HepG2 (cell line): ENCODE measurements at regions not wholly inside any gene's neighbourhood (a gene's known extent, or its start where the extent isn't known, plus 50 kb on each side); places are given as distances from the start of the nearest gene placed in this dataset.

ENCODE experiments used
- ATAC-seq: fragments of 200-7000 bp; cut with Tn5 transposase; 3 replicates; pipeline ENCODE4 v1.9.1; 2020; ENCODE audit warnings: mild to moderate bottlenecking, moderate library complexity
- BruUV-seq: library from RNA; stranded (reverse); fragments of 400-500 nt; replicated peaks from 2 replicates; lab custom pipeline; 2021; lab: Mats Ljungman, UMichigan
- CTCF ChIA-PET: fragments of 300-600 bp; formaldehyde crosslinking; extraction: SDS; loops from one replicate; lab custom pipeline; 2021; ENCODE audit warnings: low total read pairs, inconsistent platforms, low intra/inter-chr PET ratio; lab: Yijun Ruan, JAX
- POLR2A ChIA-PET: fragments of 350-600 bp; sonication (Branson Sonifier 250); formaldehyde crosslinking; loops from one replicate; lab custom pipeline; 2020; ENCODE audit warnings: antibody characterized with exemption, inconsistent platforms; lab: Yijun Ruan, JAX
- DNase-seq: peaks from one replicate; pipeline ENCODE4 v3.0.0-alpha.2; 2015; ENCODE audit warnings: low spot score
- FAIRE-seq: peaks from 3 replicates; lab custom pipeline; 2011; peaks lifted over from hg19 to GRCh38; lab: Jason Lieb, UNC
- H2AFZ ChIP-seq: one replicate; pipeline ENCODE4 v1.6.1; 2011; ENCODE audit warnings: low read length, inconsistent platforms
- H3K27ac ChIP-seq: fragments of 300-600 bp; 3 replicates; pipeline ENCODE4 v1.8.0; 2011; ENCODE audit warnings: mixed run types, mild to moderate bottlenecking, mixed read lengths, low read length, inconsistent platforms; ENCODE audit not compliant: insufficient read depth; ENCODE audit errors: extremely low read length
- H3K27me3 ChIP-seq, 2 experiments: fragments of 200-600 bp in 1 of 2; 2 replicates in 1 of 2; 3 replicates in 1 of 2; pipeline versions ENCODE4 v1.6.0 to v1.8.0; 2011; ENCODE audit warnings: low read length in 2 of 2, mild to moderate bottlenecking in 2 of 2, moderate library complexity in 2 of 2, inconsistent platforms in 1 of 2; ENCODE audit not compliant: insufficient read depth in 2 of 2, control insufficient read depth in 1 of 2
- H3K36me3 ChIP-seq, 2 experiments: fragments of 200-600 bp in 1 of 2; replicated peaks in 1 of 2; 2 replicates in 1 of 2; 3 replicates in 1 of 2; pipeline versions ENCODE4 v1.5.1 to v1.8.0; 2011; ENCODE audit warnings: low read length in 2 of 2, inconsistent platforms in 1 of 2; ENCODE audit not compliant: insufficient read depth in 2 of 2, control insufficient read depth in 1 of 2
- H3K4me1 ChIP-seq: 2 replicates; pipeline ENCODE4 v1.5.1; 2012; ENCODE audit warnings: low read length, inconsistent platforms; ENCODE audit not compliant: insufficient read depth
- H3K4me2 ChIP-seq: 2 replicates; pipeline ENCODE4 v1.6.0; 2011; ENCODE audit warnings: low read depth, low read length, inconsistent platforms
- H3K4me3 ChIP-seq, 3 experiments: fragments of 200-600 bp in 1 of 3; sonication (generic), shearing (Covaris generic) in 1 of 3; replicated peaks in 1 of 3; 2 replicates each; pipeline ENCODE4 v1.5.1; 2011 to 2016; ENCODE audit warnings: low read length in 3 of 3, inconsistent platforms in 2 of 3, low read depth in 2 of 3, mild to moderate bottlenecking in 2 of 3, control low read depth in 1 of 3, mixed read lengths in 1 of 3; ENCODE audit not compliant: insufficient read depth in 1 of 3
- H3K79me2 ChIP-seq: one replicate; pipeline ENCODE4 v1.6.1; 2011; ENCODE audit warnings: low read length, inconsistent platforms; ENCODE audit not compliant: insufficient read depth
- H3K9ac ChIP-seq: 2 replicates; pipeline ENCODE4 v1.6.0; 2011; ENCODE audit warnings: mild to moderate bottlenecking, low read depth, low read length, inconsistent platforms; ENCODE audit not compliant: insufficient read depth
- H3K9me3 ChIP-seq: 2 replicates; pipeline ENCODE4 v1.5.1; 2012; ENCODE audit warnings: mild to moderate bottlenecking, low read length
- H4K20me1 ChIP-seq: 2 replicates; pipeline ENCODE4 v1.6.0; 2011; ENCODE audit warnings: inconsistent platforms, mild to moderate bottlenecking, low read length, moderate library complexity; ENCODE audit not compliant: insufficient read depth
- ARNTL ChIP-seq: sonication (generic); formaldehyde crosslinking; IDR thresholded peaks from 2 replicates; pipeline ENCODE4 v1.4.0; 2020; ENCODE audit warnings: mild to moderate bottlenecking, missing genetic modification reagents
- BORCS8-MEF2B ChIP-seq: sonication (generic); formaldehyde crosslinking; IDR thresholded peaks from 2 replicates; pipeline ENCODE4 v1.8.0; 2022; ENCODE audit warnings: mild to moderate bottlenecking, missing genetic modification reagents
- CCDC6 ChIP-seq: sonication (generic); formaldehyde crosslinking; IDR thresholded peaks from 2 replicates; pipeline ENCODE4 v1.8.1; 2022; ENCODE audit warnings: mild to moderate bottlenecking, missing genetic modification reagents, moderate library complexity
- IRF1 ChIP-seq: sonication (generic); formaldehyde crosslinking; IDR thresholded peaks from 2 replicates; pipeline ENCODE4 v1.4.0; 2020; ENCODE audit warnings: low read depth, mild to moderate bottlenecking, missing genetic modification reagents
- LCORL ChIP-seq, 2 experiments: fragments of 450-650 bp in 1 of 2; sonication (generic) in 1 of 2; formaldehyde crosslinking in 1 of 2; IDR thresholded peaks; 2 replicates each; pipeline versions ENCODE4 v1.5.0 to v1.6.1; 2017 to 2020; ENCODE audit warnings: antibody characterized with exemption in 1 of 2, missing genetic modification reagents in 1 of 2
- MLXIP ChIP-seq: sonication (generic); formaldehyde crosslinking; IDR thresholded peaks from 2 replicates; pipeline ENCODE4 v1.9.0; 2021; ENCODE audit warnings: missing genetic modification reagents, borderline replicate concordance
- NCOA5 ChIP-seq: sonication (generic); formaldehyde crosslinking; IDR thresholded peaks from 2 replicates; pipeline ENCODE4 v1.4.0; 2020; ENCODE audit warnings: missing genetic modification reagents
- NKX3-1 ChIP-seq: sonication (generic); formaldehyde crosslinking; IDR thresholded peaks from 2 replicates; pipeline ENCODE4 v1.5.0; 2020; ENCODE audit warnings: missing genetic modification reagents
- RARA ChIP-seq: IDR thresholded peaks from 2 replicates; pipeline ENCODE4 v1.6.1; 2016; ENCODE audit warnings: missing genetic modification reagents, missing compliant biosample characterization
- TEAD2 ChIP-seq: sonication (generic); formaldehyde crosslinking; IDR thresholded peaks from 2 replicates; pipeline ENCODE4 v1.9.0; 2021; ENCODE audit warnings: missing genetic modification reagents
- THAP9 ChIP-seq: sonication (generic); formaldehyde crosslinking; IDR thresholded peaks from 2 replicates; pipeline ENCODE4; 2020; ENCODE audit warnings: missing genetic modification reagents, mild to moderate bottlenecking, borderline replicate concordance
- WIZ ChIP-seq: sonication (generic); formaldehyde crosslinking; IDR thresholded peaks from 2 replicates; pipeline ENCODE4 v1.5.1; 2020; ENCODE audit warnings: mild to moderate bottlenecking, missing genetic modification reagents
- ZBTB43 ChIP-seq: sonication (generic); formaldehyde crosslinking; conservative IDR thresholded peaks from 2 replicates; pipeline ENCODE4 v1.4.0; 2020; ENCODE audit warnings: missing genetic modification reagents
- ZNF225 ChIP-seq: sonication (generic); formaldehyde crosslinking; IDR thresholded peaks from 2 replicates; pipeline ENCODE4 v1.4.0; 2020; ENCODE audit warnings: mild to moderate bottlenecking, missing genetic modification reagents
- ZNF260 ChIP-seq: sonication (generic); formaldehyde crosslinking; IDR thresholded peaks from 2 replicates; pipeline ENCODE4 v1.4.0; 2020; ENCODE audit warnings: missing genetic modification reagents, low read depth, mild to moderate bottlenecking, borderline replicate concordance
- ZNF615 ChIP-seq: sonication (generic); formaldehyde crosslinking; IDR thresholded peaks from 2 replicates; pipeline ENCODE4 v1.5.0; 2020; ENCODE audit warnings: mild to moderate bottlenecking, missing genetic modification reagents, borderline replicate concordance
- ZNF747 ChIP-seq: sonication (generic); formaldehyde crosslinking; IDR thresholded peaks from 2 replicates; pipeline ENCODE4 v1.8.1; 2023; ENCODE audit warnings: missing genetic modification reagents, mild to moderate bottlenecking, borderline replicate concordance
- ZNF772 ChIP-seq: sonication (generic); formaldehyde crosslinking; IDR thresholded peaks from 2 replicates; pipeline ENCODE4 v1.5.0; 2020; ENCODE audit warnings: mild to moderate bottlenecking, missing genetic modification reagents
- ZNF878 ChIP-seq: sonication (generic); formaldehyde crosslinking; IDR thresholded peaks from 2 replicates; pipeline ENCODE4 v1.8.1; 2023; ENCODE audit warnings: mild to moderate bottlenecking, missing genetic modification reagents, moderate library complexity
- WGBS: methylation state at CpG from one replicate; pipeline ENCODE4 v1.1.6; 2017; ENCODE audit warnings: low lambda C conversion rate; 5-methylcytosine and 5-hydroxymethylcytosine counted together
- in situ Hi-C: cut with HindIII; loops from 2 replicates; pipeline ENCODE4 v1.10.0; 2017; ENCODE audit warnings: low pct_unique_long_range_greater_than_20kb; ENCODE audit not compliant: extremely low pct_ligation_motif_present
- intact Hi-C: fragments of 100-400 bp; cut with micrococcal nuclease; formaldehyde crosslinking; loops from one replicate; pipeline ENCODE4 v1.10.0; 2022; ENCODE audit not compliant: unreplicated experiment

- H2AFZ ChIP-seq: no peak overlapping the region
- no peak overlapping the region for H3K9ac ChIP-seq
- H3K79me2 ChIP-seq: no peaks in the 10 kb centered on the region
- no peak overlapping the region for H3K4me3 ChIP-seq
- no peak for ATAC-seq
- no peaks in the 10 kb centered on the region for H3K27me3 ChIP-seq
- no peak for FAIRE-seq
- no peak overlapping the region for H3K4me2 ChIP-seq
- H3K36me3 ChIP-seq: no peaks in the 10 kb centered on the region
- CTCF ChIA-PET: no interaction called here
- DNase-seq: no peak
- intact Hi-C loops (no loop called here), in situ Hi-C loops (no loop called here)
- H3K27ac ChIP-seq: no peak overlapping the region
- POLR2A ChIA-PET: no interaction called here
- WGBS: 2% methylated on average over 2 of the region's 2 CpGs
- no peaks in the 10 kb centered on the region for H3K4me1 ChIP-seq
- H4K20me1 ChIP-seq: no peaks in the 10 kb centered on the region
- H3K9me3 ChIP-seq: peaks cover 84% of the 10 kb centered on the region
- no TSS peak for BruUV-seq
- TF ChIP-seq NCOA5 (CRISPR knock-in tag): no peak
- TF ChIP-seq ZNF615 (CRISPR knock-in tag): no peak
- TF ChIP-seq ZBTB43 (CRISPR knock-in tag): no peak
- no peak for TF ChIP-seq CCDC6 (CRISPR knock-in tag)
- no peak for TF ChIP-seq BORCS8-MEF2B
- no peak for TF ChIP-seq IRF1 (CRISPR knock-in tag)
- no peak for TF ChIP-seq ZNF225 (CRISPR knock-in tag)
- no peak for TF ChIP-seq ZNF772 (CRISPR knock-in tag)
- no peak for TF ChIP-seq TEAD2 (CRISPR knock-in tag)
- no peak for TF ChIP-seq ZNF747
- no peak for TF ChIP-seq WIZ (CRISPR knock-in tag)
- TF ChIP-seq RARA: no peak
- TF ChIP-seq NKX3-1 (CRISPR knock-in tag): no peak
- TF ChIP-seq ZNF260 (CRISPR knock-in tag): no peak
- no peak for TF ChIP-seq LCORL (IDR thresholded peaks at IDR 0.05)
- no peak for TF ChIP-seq LCORL (CRISPR knock-in tag; IDR thresholded peaks at IDR 0.05)
- TF ChIP-seq ARNTL (CRISPR knock-in tag): no peak
- no peak for TF ChIP-seq THAP9 (CRISPR knock-in tag)
- TF ChIP-seq MLXIP (CRISPR knock-in tag): no peak
- no peak for TF ChIP-seq ZNF878
Observed at GRCh38 chr7:63918986-63919385, 79.7 kb upstream of the ZNF722 start.
